ENCODE measurements at regions not wholly inside any gene's neighbourhood (a gene's known extent, or its start where the extent isn't known, plus 50 kb on each side); places are given as distances from the start of the nearest gene placed in this dataset.

DNA sequence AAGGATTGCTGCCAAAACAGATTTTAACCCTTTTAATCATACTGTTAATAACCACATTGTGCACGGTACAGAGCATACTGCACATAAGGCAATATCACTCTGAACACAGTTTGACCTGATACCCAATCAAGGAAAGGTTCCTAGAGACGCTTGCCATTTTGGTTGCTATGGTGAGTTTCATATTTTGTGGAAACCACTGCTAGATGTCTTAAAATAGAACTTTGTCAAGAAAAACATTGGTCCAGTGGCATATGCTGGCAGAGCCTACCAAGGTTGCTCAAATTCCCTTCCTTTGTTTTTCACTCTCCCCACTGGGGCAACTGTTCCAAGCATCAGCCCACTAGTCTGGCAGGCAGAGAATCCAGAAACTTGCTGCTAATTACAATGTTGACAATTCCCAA is 114.8 kb upstream of the DPYD start:
- no peak for TF ChIP-seq CTCF (IDR thresholded peaks at IDR 0.05)
- TF ChIP-seq POLR2A (IDR thresholded peaks at IDR 0.05), result no peak
- TF ChIP-seq POLR2AphosphoS5 (IDR thresholded peaks at IDR 0.05), result no peak
